Activated CD4-positive, alpha-beta memory T cell treated with anti-CD3 and anti-CD28 coated beads for 36 hours (primary cell): ENCODE measurements at regions not wholly inside any gene's neighbourhood (a gene's known extent, or its start where the extent isn't known, plus 50 kb on each side); places are given as distances from the start of the nearest gene placed in this dataset.
A peak's percentile ranks its signal among the peaks of the same experiment; 100 is the strongest.

Experiments used
- CTCF ChIA-PET: fragments of 350-600 bp; sonication (Branson Sonifier 250); formaldehyde crosslinking; loops from one replicate; lab custom pipeline; 2021; ENCODE audit warnings: antibody characterized with exemption, inconsistent platforms; lab: Charles Lee
- POLR2A ChIA-PET: fragments of 350-600 bp; sonication (Branson Sonifier 250); formaldehyde crosslinking; loops from one replicate; lab custom pipeline; 2021; ENCODE audit warnings: antibody characterized with exemption; lab: Charles Lee
- DNase-seq: peaks from one replicate; pipeline ENCODE4 v3.0.0-alpha.2; 2020
- H3K27ac Mint-ChIP-seq: one replicate; pipeline ENCODE4 v1.8.0; 2021; ENCODE audit warnings: mixed read lengths
- H3K27me3 Mint-ChIP-seq: one replicate; pipeline ENCODE4 v1.8.0; 2021; ENCODE audit warnings: mixed read lengths
- H3K36me3 Mint-ChIP-seq: one replicate; pipeline ENCODE4 v1.8.0; 2021; ENCODE audit warnings: mixed read lengths
- H3K4me1 Mint-ChIP-seq: one replicate; pipeline ENCODE4 v1.8.0; 2021; ENCODE audit warnings: low read depth, mixed read lengths
- H3K4me3 Mint-ChIP-seq: one replicate; pipeline ENCODE4 v1.8.0; 2021; ENCODE audit warnings: mild to moderate bottlenecking, mixed read lengths
- H3K9me3 Mint-ChIP-seq: one replicate; pipeline ENCODE4 v1.8.0; 2021; ENCODE audit warnings: mixed read lengths
- intact Hi-C: fragments of 100-400 bp; cut with micrococcal nuclease; formaldehyde crosslinking; loops from one replicate; pipeline ENCODE4 v1.15.1; 2023

- peaks cover 5% of the 10 kb centered on the region for H3K36me3 Mint-ChIP-seq
- no peaks in the 10 kb centered on the region for H3K4me1 Mint-ChIP-seq
- ChIA-PET CTCF (no interaction called here), POLR2A (no interaction called here)
- H3K27me3 Mint-ChIP-seq, result no peaks in the 10 kb centered on the region
- peak; percentile 9 for DNase-seq
- H3K4me3 Mint-ChIP-seq, result no peak overlapping the region
- no peak overlapping the region for H3K27ac Mint-ChIP-seq
- peaks cover 66% of the 10 kb centered on the region for H3K9me3 Mint-ChIP-seq
- intact Hi-C loops, result no loop called here
Measured at GRCh38 chr7:46468753-46469356, 547.8 kb upstream of the IGFBP3 start.

- no peaks in the 10 kb centered on the region for H3K27me3 Mint-ChIP-seq
- no peaks in the 10 kb centered on the region for H3K4me1 Mint-ChIP-seq
- intact Hi-C loops, result no loop called here
- ChIA-PET CTCF (no interaction called here), POLR2A (no interaction called here)
- H3K27ac Mint-ChIP-seq, result no peak overlapping the region
- H3K4me3 Mint-ChIP-seq, result no peak overlapping the region
- DNase-seq, result no peak
- peaks cover 35% of the 10 kb centered on the region for H3K9me3 Mint-ChIP-seq
- H3K36me3 Mint-ChIP-seq, result peaks cover 3% of the 10 kb centered on the region
Measured at GRCh38 chr7:46463170-46463569, 542.1 kb upstream of the IGFBP3 start.

- H3K27me3 Mint-ChIP-seq, result no peaks in the 10 kb centered on the region
- H3K4me3 Mint-ChIP-seq, result no peak overlapping the region
- ChIA-PET CTCF (no interaction called here), POLR2A (no interaction called here)
- DNase-seq, result no peak
- peaks cover 22% of the 10 kb centered on the region for H3K9me3 Mint-ChIP-seq
- no peak overlapping the region for H3K27ac Mint-ChIP-seq
- H3K4me1 Mint-ChIP-seq, result no peaks in the 10 kb centered on the region
- intact Hi-C loops, result no loop called here
- H3K36me3 Mint-ChIP-seq, result no peaks in the 10 kb centered on the region
Measured at GRCh38 chr7:46461334-46461777, 540.3 kb upstream of the IGFBP3 start.

GRCh38 chr7:46459942-46460341, 538.9 kb upstream of the IGFBP3 start:
- Mint-ChIP-seq H3K4me3 (no peak overlapping the region), H3K9me3 (peaks cover 17% of the 10 kb centered on the region), H3K4me1 (no peaks in the 10 kb centered on the region), H3K27ac (no peak overlapping the region), H3K36me3 (no peaks in the 10 kb centered on the region), H3K27me3 (no peaks in the 10 kb centered on the region)
- no peak for DNase-seq
- intact Hi-C loops, result no loop called here
- ChIA-PET CTCF (no interaction called here), POLR2A (no interaction called here)

- Mint-ChIP-seq H3K9me3 (peaks cover 7% of the 10 kb centered on the region), H3K27me3 (no peaks in the 10 kb centered on the region), H3K4me3 (no peak overlapping the region), H3K36me3 (no peaks in the 10 kb centered on the region), H3K4me1 (no peaks in the 10 kb centered on the region), H3K27ac (no peak overlapping the region)
- CTCF ChIA-PET, result no interaction called here
- intact Hi-C loops, result no loop called here
- DNase-seq, result no peak
- POLR2A ChIA-PET, result no interaction called here
Measured at GRCh38 chr7:46454816-46455215, 533.7 kb upstream of the IGFBP3 start.

GRCh38 chr7:46452561-46453135, 531.6 kb upstream of the IGFBP3 start:
- CTCF ChIA-PET, result no interaction called here
- intact Hi-C loops, result no loop called here
- no peak overlapping the region for H3K27ac Mint-ChIP-seq
- H3K36me3 Mint-ChIP-seq, result no peaks in the 10 kb centered on the region
- H3K4me1 Mint-ChIP-seq, result no peaks in the 10 kb centered on the region
- peaks cover 10% of the 10 kb centered on the region for H3K9me3 Mint-ChIP-seq
- H3K4me3 Mint-ChIP-seq, result no peak overlapping the region
- DNase-seq, result no peak
- POLR2A ChIA-PET, result no interaction called here
- no peaks in the 10 kb centered on the region for H3K27me3 Mint-ChIP-seq

GRCh38 chr7:46451846-46452245, 530.8 kb upstream of the IGFBP3 start:
- Mint-ChIP-seq H3K27ac (no peak overlapping the region), H3K27me3 (no peaks in the 10 kb centered on the region), H3K4me1 (no peaks in the 10 kb centered on the region), H3K9me3 (peaks cover 9% of the 10 kb centered on the region), H3K4me3 (no peak overlapping the region), H3K36me3 (no peaks in the 10 kb centered on the region)
- ChIA-PET POLR2A (no interaction called here), CTCF (no interaction called here)
- no peak for DNase-seq
- intact Hi-C loops, result no loop called here

- H3K27ac Mint-ChIP-seq, result no peak overlapping the region
- ChIA-PET CTCF (no interaction called here), POLR2A (no interaction called here)
- H3K9me3 Mint-ChIP-seq, result peaks cover 8% of the 10 kb centered on the region
- intact Hi-C loops, result no loop called here
- H3K36me3 Mint-ChIP-seq, result no peaks in the 10 kb centered on the region
- H3K27me3 Mint-ChIP-seq, result no peaks in the 10 kb centered on the region
- no peak for DNase-seq
- no peak overlapping the region for H3K4me3 Mint-ChIP-seq
- no peaks in the 10 kb centered on the region for H3K4me1 Mint-ChIP-seq
Measured at GRCh38 chr7:46450886-46451285, 529.8 kb upstream of the IGFBP3 start.

- no peaks in the 10 kb centered on the region for H3K27me3 Mint-ChIP-seq
- CTCF ChIA-PET, result no interaction called here
Measured at GRCh38 chr7:46450425-46450824, 529.4 kb upstream of the IGFBP3 start.

GRCh38 chr7:46449743-46450142, 528.7 kb upstream of the IGFBP3 start:
- H3K36me3 Mint-ChIP-seq, result no peaks in the 10 kb centered on the region
- H3K9me3 Mint-ChIP-seq, result peaks cover 8% of the 10 kb centered on the region
- ChIA-PET CTCF (no interaction called here), POLR2A (no interaction called here)
- H3K4me3 Mint-ChIP-seq, result no peak overlapping the region
- no peaks in the 10 kb centered on the region for H3K4me1 Mint-ChIP-seq
- no peaks in the 10 kb centered on the region for H3K27me3 Mint-ChIP-seq
- no peak for DNase-seq
- no peak overlapping the region for H3K27ac Mint-ChIP-seq
- intact Hi-C loops, result no loop called here

More at GRCh38 chr7:46450425-46450824, 529.4 kb upstream of the IGFBP3 start:
- DNase-seq, result no peak
- intact Hi-C loops, result no loop called here
- Mint-ChIP-seq H3K36me3 (no peaks in the 10 kb centered on the region), H3K4me1 (no peaks in the 10 kb centered on the region), H3K9me3 (peaks cover 8% of the 10 kb centered on the region), H3K27ac (no peak overlapping the region), H3K4me3 (no peak overlapping the region)
- POLR2A ChIA-PET, result no interaction called here

- ChIA-PET POLR2A (no interaction called here), CTCF (no interaction called here)
- Mint-ChIP-seq H3K4me3 (no peak overlapping the region), H3K9me3 (peaks cover 3% of the 10 kb centered on the region), H3K36me3 (no peaks in the 10 kb centered on the region), H3K27me3 (no peaks in the 10 kb centered on the region), H3K27ac (no peak overlapping the region), H3K4me1 (no peaks in the 10 kb centered on the region)
- no peak for DNase-seq
- intact Hi-C loops, result no loop called here
Measured at GRCh38 chr7:46448478-46448877, 527.4 kb upstream of the IGFBP3 start.

- CTCF ChIA-PET, result no interaction called here
- Mint-ChIP-seq H3K27ac (no peak overlapping the region), H3K9me3 (peaks cover 8% of the 10 kb centered on the region), H3K4me1 (no peaks in the 10 kb centered on the region), H3K27me3 (no peaks in the 10 kb centered on the region), H3K4me3 (no peak overlapping the region), H3K36me3 (no peaks in the 10 kb centered on the region)
- intact Hi-C loops, result no loop called here
- POLR2A ChIA-PET, result no interaction called here
- DNase-seq, result no peak
Measured at GRCh38 chr7:46446151-46446550, 525.1 kb upstream of the IGFBP3 start.

- DNase-seq, result no peak
- intact Hi-C loops, result no loop called here
- Mint-ChIP-seq H3K27ac (no peak overlapping the region), H3K27me3 (no peaks in the 10 kb centered on the region), H3K36me3 (no peaks in the 10 kb centered on the region), H3K9me3 (peaks cover 8% of the 10 kb centered on the region), H3K4me1 (no peaks in the 10 kb centered on the region), H3K4me3 (no peak overlapping the region)
- CTCF ChIA-PET, result no interaction called here
- POLR2A ChIA-PET, result no interaction called here
Measured at GRCh38 chr7:46444256-46444655, 523.2 kb upstream of the IGFBP3 start.
